Lung (tissue), 11 donors: ENCODE measurements at regions not wholly inside any gene's neighbourhood (a gene's known extent, or its start where the extent isn't known, plus 50 kb on each side); places are given as distances from the start of the nearest gene placed in this dataset.

Source experiments
- ATAC-seq: fragments of 200-7000 bp; cut with Tn5 transposase; one replicate; pipeline ENCODE4 v1.9.1; 2020; ENCODE audit warnings: moderate number of reproducible peaks; ENCODE audit not compliant: insufficient read depth, low FRiP score
- DNase-seq, 3 donors: peaks; one replicate each; pipeline ENCODE4 v3.0.0-alpha.2; 2013 to 2017
- H3K27ac ChIP-seq, 2 donors: one replicate each; pipeline ENCODE4 v1.5.1; 2013; ENCODE audit warnings: mild to moderate bottlenecking in 2 of 2, moderate library complexity in 2 of 2, control low read depth in 1 of 2, inconsistent platforms in 1 of 2, low read depth in 1 of 2, low read length in 1 of 2
- H3K27me3 ChIP-seq, 3 donors: one replicate each; pipeline ENCODE4 v1.5.1; 2013; ENCODE audit warnings: low read length in 2 of 3; ENCODE audit not compliant: control insufficient read depth in 3 of 3, insufficient read depth in 3 of 3
- H3K36me3 ChIP-seq, 4 donors: one replicate each; pipeline ENCODE4 v1.5.1; 2013; ENCODE audit warnings: low read length in 4 of 4, mild to moderate bottlenecking in 1 of 4, moderate library complexity in 1 of 4; ENCODE audit not compliant: control insufficient read depth in 4 of 4, insufficient read depth in 4 of 4
- H3K4me1 ChIP-seq, 5 donors: one replicate each; pipeline ENCODE4 v1.5.1; 2013; ENCODE audit warnings: low read length in 5 of 5, mild to moderate bottlenecking in 2 of 5, moderate library complexity in 1 of 5; ENCODE audit not compliant: control insufficient read depth in 5 of 5, insufficient read depth in 5 of 5
- H3K4me3 ChIP-seq: one replicate; pipeline ENCODE4 v1.5.1; 2013; ENCODE audit warnings: mild to moderate bottlenecking, control low read depth, moderate library complexity
- H3K9ac ChIP-seq, 2 donors: one replicate each; pipeline ENCODE4 v1.5.1; 2013; ENCODE audit warnings: low read length in 2 of 2, control low read depth in 1 of 2; ENCODE audit not compliant: insufficient read depth in 1 of 2
- H3K9me3 ChIP-seq, 4 donors: one replicate each; pipeline ENCODE4 v1.5.1; 2013; ENCODE audit warnings: low read length in 3 of 4, mild to moderate bottlenecking in 1 of 4, moderate library complexity in 1 of 4; ENCODE audit not compliant: control insufficient read depth in 4 of 4, insufficient read depth in 3 of 4
- CTCF ChIP-seq: IDR thresholded peaks from 2 replicates; pipeline ENCODE4 v1.5.1; 2012; ENCODE audit warnings: mild to moderate bottlenecking; ENCODE audit errors: control extremely low read depth, extremely low read depth
- WGBS, 2 donors: extraction: QIAGEN DNeasy Blood & Tissue Kit; methylation state at CpG; one replicate each; pipeline ENCODE4 v1.1.7; 2013; 5-methylcytosine and 5-hydroxymethylcytosine counted together
- donor health status: control.
- donor health status: control.
- donor health status: Bipolar disorder and iron deficiency.
- donor health status: healthy.
- donor health status: DM: yes; HTN: yes; CAD: no.

GRCh38 chr17:69879576-69879975 is 195.4 kb upstream of the KCNJ16 start:
- no peak overlapping the region for H3K27ac ChIP-seq
- peaks cover 0 to 2% (median 0%) of the 10 kb centered on the region in 4 donors for H3K9me3 ChIP-seq
- no peak for DNase-seq
- no peaks in the 10 kb centered on the region for H3K27me3 ChIP-seq
- ATAC-seq, result no peak
- 51 to 90% methylated on average over 1 of the region's 1 CpG for WGBS, 2 donors
- H3K9ac ChIP-seq, result no peak overlapping the region
- H3K4me3 ChIP-seq, result no peak overlapping the region
- H3K36me3 ChIP-seq, result no peaks in the 10 kb centered on the region
- no peaks in the 10 kb centered on the region for H3K4me1 ChIP-seq
- TF ChIP-seq CTCF, result no peak

GRCh38 chr17:69880591-69881112 is 194.4 kb upstream of the KCNJ16 start:
- H3K9ac ChIP-seq, result no peak overlapping the region
- H3K27ac ChIP-seq, result no peak overlapping the region
- no peaks in the 10 kb centered on the region for H3K36me3 ChIP-seq
- H3K9me3 ChIP-seq, result peaks cover 0 to 2% (median 0%) of the 10 kb centered on the region in 4 donors
- no peak for ATAC-seq
- H3K4me3 ChIP-seq, result no peak overlapping the region
- H3K4me1 ChIP-seq, result no peaks in the 10 kb centered on the region
- no peak for DNase-seq
- no peaks in the 10 kb centered on the region for H3K27me3 ChIP-seq
- no peak for TF ChIP-seq CTCF
- WGBS, 2 donors, result 93 to 95% methylated on average over 4 of the region's 4 CpGs

GRCh38 chr17:69882281-69882680 is 192.7 kb upstream of the KCNJ16 start:
- Histone ChIP-seq H3K36me3 (no peaks in the 10 kb centered on the region), H3K9me3 (peaks cover 0 to 2% (median 0%) of the 10 kb centered on the region in 4 donors), H3K4me1 (no peaks in the 10 kb centered on the region), H3K27me3 (no peaks in the 10 kb centered on the region), H3K27ac (no peak overlapping the region), H3K9ac (no peak overlapping the region), H3K4me3 (no peak overlapping the region)
- 78 to 82% methylated on average over 2 of the region's 2 CpGs for WGBS, 2 donors
- no peak for ATAC-seq
- DNase-seq, result no peak
- no peak for TF ChIP-seq CTCF

DNA sequence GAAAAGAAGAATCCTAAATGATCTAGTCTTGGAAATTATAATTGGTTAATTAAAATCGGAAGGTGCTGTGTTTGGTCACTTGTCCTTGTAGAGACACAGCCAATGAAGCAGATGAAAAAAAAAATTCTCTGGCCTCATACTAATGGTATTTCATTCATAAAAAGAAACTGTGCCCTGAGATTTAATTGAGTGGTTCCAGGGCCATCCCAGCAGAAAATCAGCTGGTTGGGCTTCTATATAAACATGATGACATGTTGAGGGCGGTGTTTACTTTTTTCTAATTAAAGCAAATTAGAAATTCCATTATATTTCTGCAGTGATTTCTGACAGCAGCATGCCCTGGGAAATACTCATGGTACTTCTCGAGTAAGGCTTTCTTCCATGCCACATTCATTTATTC is 191.9 kb upstream of the KCNJ16 start:
- WGBS, 2 donors, result 90 to 93% methylated on average over 3 of the region's 3 CpGs
- Histone ChIP-seq H3K36me3 (no peaks in the 10 kb centered on the region), H3K4me3 (no peak overlapping the region), H3K9ac (no peak overlapping the region), H3K27ac (no peak overlapping the region), H3K27me3 (no peaks in the 10 kb centered on the region), H3K9me3 (peaks cover 0 to 2% (median 0%) of the 10 kb centered on the region in 4 donors), H3K4me1 (no peaks in the 10 kb centered on the region)
- no peak for DNase-seq
- no peak for ATAC-seq
- no peak for TF ChIP-seq CTCF
